ENCODE measurements at regions not wholly inside any gene's neighbourhood (a gene's known extent, or its start where the extent isn't known, plus 50 kb on each side); places are given as distances from the start of the nearest gene placed in this dataset.

- H3K4me3 ChIP-seq (ENCODE audit: low read depth, low read length), result no peak overlapping the region
- no peak for TF ChIP-seq CTCF (conservative IDR thresholded peaks at IDR 0.05; ENCODE audit: low read depth, low read length)
- DNase-seq (ENCODE audit: low read depth), result peak; percentile 41
These were observed 554.3 kb downstream of the CD109 start for GRCh38 chr6:74250161-74250818.

GRCh38 chr6:74249658-74250057 lies 553.7 kb downstream of the CD109 start:
- TF ChIP-seq CTCF (conservative IDR thresholded peaks at IDR 0.05; ENCODE audit: low read depth, low read length), result no peak
- no peak overlapping the region for H3K4me3 ChIP-seq (ENCODE audit: low read depth, low read length)
- peak; percentile 70 for DNase-seq (ENCODE audit: low read depth)

- DNase-seq (ENCODE audit: low read depth), result peak; percentile 23
- no peak overlapping the region for H3K4me3 ChIP-seq (ENCODE audit: low read depth, low read length)
- TF ChIP-seq CTCF (conservative IDR thresholded peaks at IDR 0.05; ENCODE audit: low read depth, low read length), result no peak
These were observed 553.0 kb downstream of the CD109 start for GRCh38 chr6:74248966-74249365.

- DNase-seq (ENCODE audit: low read depth), result peak; percentile 76
- peak; percentile 15 for TF ChIP-seq CTCF (conservative IDR thresholded peaks at IDR 0.05; ENCODE audit: low read depth, low read length)
- peak overlapping the region; percentile 20 for H3K4me3 ChIP-seq (ENCODE audit: low read depth, low read length)
These were observed 526.8 kb downstream of the CD109 start for GRCh38 chr6:74222768-74223333.

- H3K4me3 ChIP-seq (ENCODE audit: low read depth, low read length), result no peak overlapping the region
- no peak for DNase-seq (ENCODE audit: low read depth)
- TF ChIP-seq CTCF (conservative IDR thresholded peaks at IDR 0.05; ENCODE audit: low read depth, low read length), result no peak
These were observed 518.0 kb downstream of the CD109 start for GRCh38 chr6:74213995-74214394.

GRCh38 chr6:74208239-74208638 lies 512.2 kb downstream of the CD109 start:
- DNase-seq (ENCODE audit: low read depth), result no peak
- no peak for TF ChIP-seq CTCF (conservative IDR thresholded peaks at IDR 0.05; ENCODE audit: low read depth, low read length)
- H3K4me3 ChIP-seq (ENCODE audit: low read depth, low read length), result no peak overlapping the region
